OCI-LY1 (cell line): ENCODE measurements at regions not wholly inside any gene's neighbourhood (a gene's known extent, or its start where the extent isn't known, plus 50 kb on each side); places are given as distances from the start of the nearest gene placed in this dataset.

Source experiments
- H2AFZ ChIP-seq: fragments of 200-600 bp; sonication (generic), shearing (Covaris generic); 2 replicates; pipeline ENCODE4 v1.6.0; 2014; ENCODE audit warnings: antibody characterized with exemption, mild to moderate bottlenecking, low read length
- H3F3A ChIP-seq: fragments of 200-600 bp; sonication (generic), shearing (Covaris generic); 2 replicates; pipeline ENCODE4 v1.6.0; 2014; ENCODE audit warnings: mild to moderate bottlenecking, antibody characterized with exemption, low read length, moderate library complexity; ENCODE audit not compliant: insufficient read depth
- H3K27ac ChIP-seq: fragments of 200-600 bp; sonication (generic); 2 replicates; pipeline ENCODE4 v1.5.1; 2014; ENCODE audit warnings: low read length, mixed run types, mild to moderate bottlenecking, low read depth; ENCODE audit not compliant: poor library complexity, severe bottlenecking
- H3K27me3 ChIP-seq: fragments of 200-600 bp; sonication (generic); 2 replicates; pipeline ENCODE4 v1.6.0; 2014; ENCODE audit warnings: antibody characterized with exemption, mild to moderate bottlenecking, low read length, moderate library complexity; ENCODE audit not compliant: insufficient read depth
- H3K36me3 ChIP-seq: fragments of 200-600 bp; sonication (generic); 2 replicates; pipeline ENCODE4 v1.6.1; 2014; ENCODE audit warnings: mild to moderate bottlenecking, antibody characterized with exemption, low read length, moderate library complexity, mixed read lengths; ENCODE audit not compliant: insufficient read depth
- H3K4me1 ChIP-seq: fragments of 200-600 bp; sonication (generic); 2 replicates; pipeline ENCODE4 v1.5.1; 2014; ENCODE audit warnings: mild to moderate bottlenecking, low read length, moderate library complexity; ENCODE audit not compliant: insufficient read depth, severe bottlenecking
- H3K4me2 ChIP-seq: fragments of 200-600 bp; sonication (generic), shearing (Covaris generic); 2 replicates; pipeline ENCODE4 v1.6.1; 2014; ENCODE audit warnings: low read length
- H3K4me3 ChIP-seq: fragments of 200-600 bp; sonication (generic); 2 replicates; pipeline ENCODE4 v1.5.1; 2014; ENCODE audit warnings: low read length, low read depth, mild to moderate bottlenecking, mixed read lengths; ENCODE audit not compliant: poor library complexity, severe bottlenecking
- H3K79me2 ChIP-seq: fragments of 200-600 bp; shearing (Covaris generic); 2 replicates; pipeline ENCODE4 v1.6.1; 2016; ENCODE audit warnings: mixed run types, low read length, mixed read lengths; ENCODE audit not compliant: insufficient read depth
- H3K9ac ChIP-seq: fragments of 200-600 bp; sonication (generic), shearing (Covaris generic); 2 replicates; pipeline ENCODE4 v1.6.1; 2014; ENCODE audit warnings: mild to moderate bottlenecking, low read length, mixed read lengths
- H3K9me2 ChIP-seq: fragments of 200-600 bp; sonication (generic), shearing (Covaris generic); 2 replicates; pipeline ENCODE4 v1.6.1; 2014; ENCODE audit warnings: low read depth, mild to moderate bottlenecking, low read length, mixed read lengths
- H3K9me3 ChIP-seq: fragments of 200-600 bp; shearing (Covaris generic); 2 replicates; pipeline ENCODE4 v1.6.1; 2014; ENCODE audit warnings: low read length, mixed read lengths
- H4K20me1 ChIP-seq: fragments of 200-600 bp; sonication (generic), shearing (Covaris generic); 2 replicates; pipeline ENCODE4 v1.6.0; 2016; ENCODE audit warnings: mild to moderate bottlenecking, low read length; ENCODE audit not compliant: insufficient read depth
- EZH2 ChIP-seq: fragments of 200-600 bp; sonication (generic), shearing (Covaris generic); IDR thresholded peaks from 2 replicates; pipeline ENCODE4 v1.8.0; 2017; ENCODE audit warnings: borderline replicate concordance, mixed run types, mild to moderate bottlenecking, antibody characterized with exemption, low read length, moderate library complexity, mixed read lengths
- TF ChIP-seq, protein P1 (sequence below): fragments of 200-600 bp; sonication (generic), shearing (Covaris generic); IDR thresholded peaks from 2 replicates; pipeline ENCODE4 v1.5.1; 2017; ENCODE audit warnings: mild to moderate bottlenecking, antibody characterized with exemption, low read length, moderate library complexity, mixed read lengths

DNA sequence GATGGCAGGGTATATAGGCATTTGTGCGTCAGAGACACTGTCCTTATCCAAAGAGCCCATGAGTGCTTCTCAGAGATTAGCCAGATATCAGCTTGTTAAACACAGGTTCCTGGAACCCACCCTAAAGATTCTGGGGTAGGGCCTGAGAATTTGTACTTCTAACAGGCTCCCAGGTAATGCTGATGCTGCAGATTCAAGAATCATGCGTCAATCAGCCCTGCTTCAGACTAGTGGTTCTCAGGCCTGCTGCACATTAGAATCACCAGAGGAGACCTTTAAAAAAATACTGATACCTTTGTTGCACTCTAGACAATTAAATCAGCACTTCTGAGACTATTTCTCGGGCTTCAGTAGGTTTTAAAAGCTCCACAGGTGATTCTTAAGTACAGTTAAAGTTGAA, 369.5 kb downstream of the MFSD1 start:
- Histone ChIP-seq H3K9ac (no peak overlapping the region), H3F3A (no peaks in the 10 kb centered on the region), H3K36me3 (no peaks in the 10 kb centered on the region), H3K27ac (no peak overlapping the region), H3K4me3 (no peak overlapping the region), H3K4me1 (no peaks in the 10 kb centered on the region), H2AFZ (no peak overlapping the region), H3K9me2 (no peaks in the 10 kb centered on the region), H3K4me2 (no peak overlapping the region), H4K20me1 (no peaks in the 10 kb centered on the region), H3K79me2 (no peaks in the 10 kb centered on the region), H3K9me3 (no peaks in the 10 kb centered on the region), H3K27me3 (no peaks in the 10 kb centered on the region)
- TF ChIP-seq EZH2: no peak
- TF ChIP-seq, protein P1, sequence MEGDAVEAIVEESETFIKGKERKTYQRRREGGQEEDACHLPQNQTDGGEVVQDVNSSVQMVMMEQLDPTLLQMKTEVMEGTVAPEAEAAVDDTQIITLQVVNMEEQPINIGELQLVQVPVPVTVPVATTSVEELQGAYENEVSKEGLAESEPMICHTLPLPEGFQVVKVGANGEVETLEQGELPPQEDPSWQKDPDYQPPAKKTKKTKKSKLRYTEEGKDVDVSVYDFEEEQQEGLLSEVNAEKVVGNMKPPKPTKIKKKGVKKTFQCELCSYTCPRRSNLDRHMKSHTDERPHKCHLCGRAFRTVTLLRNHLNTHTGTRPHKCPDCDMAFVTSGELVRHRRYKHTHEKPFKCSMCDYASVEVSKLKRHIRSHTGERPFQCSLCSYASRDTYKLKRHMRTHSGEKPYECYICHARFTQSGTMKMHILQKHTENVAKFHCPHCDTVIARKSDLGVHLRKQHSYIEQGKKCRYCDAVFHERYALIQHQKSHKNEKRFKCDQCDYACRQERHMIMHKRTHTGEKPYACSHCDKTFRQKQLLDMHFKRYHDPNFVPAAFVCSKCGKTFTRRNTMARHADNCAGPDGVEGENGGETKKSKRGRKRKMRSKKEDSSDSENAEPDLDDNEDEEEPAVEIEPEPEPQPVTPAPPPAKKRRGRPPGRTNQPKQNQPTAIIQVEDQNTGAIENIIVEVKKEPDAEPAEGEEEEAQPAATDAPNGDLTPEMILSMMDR: no peak

DNA sequence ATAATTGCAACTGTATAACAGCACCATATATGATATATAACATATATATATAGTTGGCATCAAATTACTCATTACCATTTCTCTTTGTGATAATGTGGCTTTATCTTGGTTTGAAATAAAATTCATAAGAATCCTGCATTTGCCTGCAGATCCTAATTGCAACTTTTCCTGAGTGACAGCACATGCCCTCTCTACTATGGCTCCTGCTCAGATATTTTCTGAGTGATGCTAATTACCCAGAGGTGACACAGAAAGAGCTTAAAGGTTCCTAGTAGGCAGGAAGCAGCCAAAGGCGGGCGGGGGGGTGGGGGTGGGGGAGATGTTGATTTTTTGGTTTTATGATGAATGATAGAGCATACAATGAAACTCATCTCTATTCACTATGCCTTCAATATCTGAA, 370.6 kb downstream of the MFSD1 start:
- no peak overlapping the region for H2AFZ ChIP-seq
- TF ChIP-seq, protein P1: no peak
- TF ChIP-seq EZH2: no peak
- no peaks in the 10 kb centered on the region for H3K9me2 ChIP-seq
- H3K4me3 ChIP-seq: no peak overlapping the region
- H3F3A ChIP-seq: no peaks in the 10 kb centered on the region
- no peaks in the 10 kb centered on the region for H3K9me3 ChIP-seq
- no peaks in the 10 kb centered on the region for H3K27me3 ChIP-seq
- no peak overlapping the region for H3K27ac ChIP-seq
- H4K20me1 ChIP-seq: no peaks in the 10 kb centered on the region
- H3K4me1 ChIP-seq: no peaks in the 10 kb centered on the region
- no peak overlapping the region for H3K9ac ChIP-seq
- no peaks in the 10 kb centered on the region for H3K79me2 ChIP-seq
- H3K4me2 ChIP-seq: no peak overlapping the region
- no peaks in the 10 kb centered on the region for H3K36me3 ChIP-seq

DNA sequence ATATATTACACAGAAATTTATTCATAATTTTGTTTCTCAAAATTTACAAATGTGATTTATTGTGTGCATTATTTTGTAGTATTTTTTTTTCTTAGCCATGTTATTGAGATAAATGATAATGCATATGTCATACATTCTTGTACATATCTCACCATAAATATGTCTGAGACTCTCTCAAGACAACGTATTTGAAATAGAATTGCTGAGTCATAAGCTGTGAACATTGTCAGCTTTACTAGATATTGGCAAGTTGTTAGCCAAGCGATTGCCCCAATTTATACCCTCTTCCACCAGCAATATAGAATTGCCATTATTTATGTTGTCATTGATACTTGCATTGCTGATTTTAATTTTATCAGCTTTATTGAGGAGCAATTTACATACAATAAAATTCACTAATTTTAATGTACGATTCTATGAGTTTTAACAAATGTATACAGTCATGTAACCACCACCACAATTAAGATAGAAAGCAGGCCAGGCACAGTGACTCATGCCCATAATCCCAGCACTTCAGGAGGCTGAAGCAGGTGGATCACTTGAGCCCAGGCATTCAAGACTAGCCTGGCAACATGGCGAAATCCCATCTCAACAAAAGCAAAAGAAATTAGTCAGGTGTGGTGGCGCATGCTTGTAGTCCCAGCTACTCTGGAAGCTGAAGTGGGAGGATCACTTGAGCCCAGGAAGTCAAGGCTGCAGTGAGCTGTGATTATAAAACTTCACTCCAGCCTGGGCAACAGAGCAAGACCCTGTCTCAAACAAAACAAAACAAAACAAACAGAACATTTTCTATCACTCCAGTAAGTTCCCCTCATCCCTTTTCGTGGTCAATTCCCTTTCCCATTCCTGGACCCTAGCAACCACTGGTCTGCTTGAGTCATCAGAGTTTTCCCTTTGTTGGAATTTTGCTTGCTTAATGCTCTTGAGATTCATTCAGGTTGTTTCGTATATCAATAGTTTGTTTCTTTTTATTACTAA, 373.1 kb downstream of the MFSD1 start:
- Histone ChIP-seq H3K27ac (no peak overlapping the region), H4K20me1 (no peaks in the 10 kb centered on the region), H3K4me1 (no peaks in the 10 kb centered on the region), H3K79me2 (no peaks in the 10 kb centered on the region), H3K27me3 (no peaks in the 10 kb centered on the region), H3K9ac (no peak overlapping the region), H3K36me3 (no peaks in the 10 kb centered on the region), H3K4me3 (no peak overlapping the region), H2AFZ (no peak overlapping the region), H3K4me2 (no peak overlapping the region), H3K9me2 (no peaks in the 10 kb centered on the region), H3F3A (no peaks in the 10 kb centered on the region), H3K9me3 (no peaks in the 10 kb centered on the region)
- TF ChIP-seq, protein P1: no peak
- no peak for TF ChIP-seq EZH2
